ENCODE measurements at regions not wholly inside any gene's neighbourhood (a gene's known extent, or its start where the extent isn't known, plus 50 kb on each side); places are given as distances from the start of the nearest gene placed in this dataset.

- H3K4me1 ChIP-seq (ENCODE audit: insufficient read depth), result no peaks in the 10 kb centered on the region
- H3K9me3 Mint-ChIP-seq, result peaks cover 3% of the 10 kb centered on the region; the same call in 1 of the 3 replicates
- H3K27me3 Mint-ChIP-seq (ENCODE audit: insufficient read depth, low read depth, poor library complexity), result peaks cover 6% of the 10 kb centered on the region
- no peak for TF ChIP-seq REST (IDR thresholded peaks at IDR 0.05; ENCODE audit: unreplicated experiment)
- no peak for TF ChIP-seq ZNF462 (CRISPR knock-in tag; IDR thresholded peaks at IDR 0.05)
- TF ChIP-seq ETS1 (IDR thresholded peaks at IDR 0.05), result no peak
- TF ChIP-seq NANOG (IDR thresholded peaks at IDR 0.05; ENCODE audit: borderline replicate concordance), result no peak
- TF ChIP-seq JUNB (IDR thresholded peaks at IDR 0.05; ENCODE audit: unreplicated experiment), result no peak
- TF ChIP-seq POLR2AphosphoS5 (IDR thresholded peaks at IDR 0.05; ENCODE audit: low read depth), result no peak
- no peak for TF ChIP-seq EZH2phosphoT487 (IDR thresholded peaks at IDR 0.05; ENCODE audit: unreplicated experiment)
- TF ChIP-seq CREB1 (CRISPR knock-in tag; IDR thresholded peaks at IDR 0.05; ENCODE audit: low read depth), result no peak
- TF ChIP-seq STAT1 (IDR thresholded peaks at IDR 0.05; ENCODE audit: unreplicated experiment), result no peak
- TF ChIP-seq ZNF331 (CRISPR knock-in tag; IDR thresholded peaks at IDR 0.05; ENCODE audit: low read depth), result no peak
- TF ChIP-seq ZNF114 (CRISPR knock-in tag; IDR thresholded peaks at IDR 0.05), result no peak
- no peak for TF ChIP-seq EZH2 (IDR thresholded peaks at IDR 0.05; ENCODE audit: low read depth, unreplicated experiment)
- TF ChIP-seq CTCF (conservative IDR thresholded peaks at IDR 0.05; ENCODE audit: low read depth in 2 of 2), result no peak
- ATAC-seq (no peak), DNase-seq (ENCODE audit: low spot score) (no peak)
- H3K27me3 ChIP-seq (ENCODE audit: insufficient read depth), result no peaks in the 10 kb centered on the region
- no peaks in the 10 kb centered on the region for H3K36me3 ChIP-seq (ENCODE audit: insufficient read depth)
- no peak overlapping the region for H2AFZ ChIP-seq
- no peak overlapping the region for H3K27ac ChIP-seq (ENCODE audit: low read depth)
- 0 out of 2 replicates have a peak, but pooled peaks cover 5% of the 10 kb centered on the region for H3K9me2 ChIP-seq (ENCODE audit: insufficient read depth)
- H3K4me3 Mint-ChIP-seq, result no peak overlapping the region
- no peak overlapping the region for H3K27ac Mint-ChIP-seq
- no peak overlapping the region for H3K4me3 ChIP-seq
- H3F3A ChIP-seq (replicated peaks; ENCODE audit: low read depth), result no peaks in the 10 kb centered on the region
- H3K79me2 ChIP-seq (replicated peaks; ENCODE audit: insufficient read depth), result no peaks in the 10 kb centered on the region
- H3K4me2 ChIP-seq, result no peak overlapping the region
- H4K20me1 ChIP-seq (replicated peaks; ENCODE audit: insufficient read depth), result no peaks in the 10 kb centered on the region
- peaks cover 2% of the 10 kb centered on the region; the same call in 1 of the 3 replicates for H3K4me1 Mint-ChIP-seq
- H3K36me3 Mint-ChIP-seq (ENCODE audit: low read depth), result no peaks in the 10 kb centered on the region
These were observed 72.0 kb upstream of the PCSK6 start for GRCh38 chr15:101561584-101561906.

Data from GM23338 (cell line).